Liver (tissue), 8 donors: ENCODE measurements at regions not wholly inside any gene's neighbourhood (a gene's known extent, or its start where the extent isn't known, plus 50 kb on each side); places are given as distances from the start of the nearest gene placed in this dataset.

ENCODE experiments used
- DNase-seq: peaks from one replicate; pipeline ENCODE4 v3.0.0-alpha.2; 2017; ENCODE audit warnings: low spot score
- H3K27ac ChIP-seq, 2 donors: one replicate each; pipeline ENCODE4 v1.7.0; 2013; ENCODE audit warnings: inconsistent platforms in 2 of 2, low read length in 2 of 2, control low read depth in 1 of 2, low read depth in 1 of 2, mild to moderate bottlenecking in 1 of 2
- H3K27me3 ChIP-seq, 4 donors: one replicate each; pipeline versions ENCODE4 v1.6.1 to v1.7.0; 2013; ENCODE audit warnings: low read length in 3 of 4, inconsistent platforms in 1 of 4, mild to moderate bottlenecking in 1 of 4, moderate library complexity in 1 of 4; ENCODE audit not compliant: control insufficient read depth in 4 of 4, insufficient read depth in 4 of 4
- H3K36me3 ChIP-seq, 4 donors: one replicate each; pipeline versions ENCODE4 v1.6.1 to v1.7.0; 2013; ENCODE audit warnings: low read length in 3 of 4, mild to moderate bottlenecking in 3 of 4, low read depth in 1 of 4, moderate library complexity in 1 of 4; ENCODE audit not compliant: control insufficient read depth in 4 of 4, insufficient read depth in 3 of 4
- H3K4me1 ChIP-seq, 4 donors: one replicate each; pipeline versions ENCODE4 v1.6.1 to v1.7.0; 2013; ENCODE audit warnings: low read length in 3 of 4, mild to moderate bottlenecking in 3 of 4, moderate library complexity in 1 of 4; ENCODE audit not compliant: control insufficient read depth in 4 of 4, insufficient read depth in 4 of 4
- H3K4me3 ChIP-seq, 3 donors: one replicate each; pipeline versions ENCODE4 v1.6.1 to v1.7.0; 2013; ENCODE audit warnings: low read length in 3 of 3, control low read depth in 1 of 3, low read depth in 1 of 3, mild to moderate bottlenecking in 1 of 3
- H3K9ac ChIP-seq, 2 donors: one replicate each; pipeline ENCODE4 v1.7.0; 2013; ENCODE audit warnings: low read length in 2 of 2, mild to moderate bottlenecking in 2 of 2, moderate library complexity in 2 of 2, control low read depth in 1 of 2, low read depth in 1 of 2
- H3K9me3 ChIP-seq, 4 donors: one replicate each; pipeline versions ENCODE4 v1.6.1 to v1.7.0; 2013; ENCODE audit warnings: low read length in 3 of 4; ENCODE audit not compliant: control insufficient read depth in 4 of 4
- ATF3 ChIP-seq: IDR thresholded peaks from 2 replicates; pipeline ENCODE4 v1.6.1; 2016; ENCODE audit warnings: antibody characterized with exemption
- CTCF ChIP-seq: fragments of 150-350 bp; IDR thresholded peaks from 2 replicates; pipeline ENCODE4 v1.5.1; 2017; ENCODE audit warnings: improper control_type of control experiment, low read depth, low read length; ENCODE audit not compliant: missing input control
- EGR1 ChIP-seq, 2 donors: IDR thresholded peaks; 2 replicates each; pipeline ENCODE4 v1.6.1; 2016 to 2018; ENCODE audit warnings: antibody characterized with exemption in 2 of 2, low read depth in 2 of 2
- FOXA1 ChIP-seq: IDR thresholded peaks from 2 replicates; pipeline ENCODE4 v1.6.1; 2016; ENCODE audit warnings: antibody characterized with exemption
- FOXA2 ChIP-seq: IDR thresholded peaks from 2 replicates; pipeline ENCODE4 v1.6.1; 2016; ENCODE audit warnings: antibody characterized with exemption
- GABPA ChIP-seq, 2 donors: IDR thresholded peaks in 1 of 2; conservative IDR thresholded peaks in 1 of 2; 2 replicates each; pipeline ENCODE4 v1.6.1; 2016; ENCODE audit warnings: antibody characterized with exemption in 2 of 2, mild to moderate bottlenecking in 1 of 2, moderate library complexity in 1 of 2
- HNF4A ChIP-seq, 2 donors: conservative IDR thresholded peaks; 2 replicates each; pipeline ENCODE4 v1.6.1; 2016; ENCODE audit warnings: antibody characterized with exemption in 2 of 2, mild to moderate bottlenecking in 2 of 2
- HNF4G ChIP-seq: IDR thresholded peaks from 2 replicates; pipeline ENCODE4 v1.6.1; 2016; ENCODE audit warnings: antibody characterized with exemption
- JUND ChIP-seq, 2 donors: IDR thresholded peaks; 2 replicates each; pipeline ENCODE4 v1.6.1; 2016; ENCODE audit warnings: antibody characterized with exemption in 2 of 2
- MAX ChIP-seq: IDR thresholded peaks from 2 replicates; pipeline ENCODE4 v1.6.1; 2016; ENCODE audit warnings: antibody characterized with exemption
- NR2F2 ChIP-seq: IDR thresholded peaks from 2 replicates; pipeline ENCODE4 v1.6.1; 2016; ENCODE audit warnings: antibody characterized with exemption
- RAD21 ChIP-seq, 2 donors: IDR thresholded peaks; 2 replicates each; pipeline ENCODE4 v1.6.1; 2016; ENCODE audit warnings: antibody characterized with exemption in 2 of 2, mild to moderate bottlenecking in 2 of 2
- REST ChIP-seq: IDR thresholded peaks from 2 replicates; pipeline ENCODE4 v1.6.1; 2016; ENCODE audit warnings: antibody characterized with exemption, mild to moderate bottlenecking
- SP1 ChIP-seq: IDR thresholded peaks from 2 replicates; pipeline ENCODE4 v1.6.1; 2018; ENCODE audit warnings: antibody characterized with exemption, mild to moderate bottlenecking
- TAF1 ChIP-seq: conservative IDR thresholded peaks from 2 replicates; pipeline ENCODE4 v1.6.1; 2016; ENCODE audit warnings: antibody characterized with exemption, mild to moderate bottlenecking
- YY1 ChIP-seq: IDR thresholded peaks from 2 replicates; pipeline ENCODE4 v1.6.1; 2016; ENCODE audit warnings: antibody characterized with exemption, mild to moderate bottlenecking
- ZBTB33 ChIP-seq: IDR thresholded peaks from 2 replicates; pipeline ENCODE4 v1.6.1; 2016; ENCODE audit warnings: antibody characterized with exemption
- WGBS: extraction: QIAGEN DNeasy Blood & Tissue Kit; methylation state at CpG from one replicate; pipeline ENCODE4 v1.1.7; 2013; 5-methylcytosine and 5-hydroxymethylcytosine counted together
- donor health status: healthy.
- donor health status: healthy.
- donor health status: healthy.
- donor health status: healthy.
- donor health status: healthy.

- 92% methylated on average over 4 of the region's 4 CpGs for WGBS
- H3K36me3 ChIP-seq = no peaks in the 10 kb centered on the region
- H3K4me1 ChIP-seq = peaks cover 0 to 4% (median 0%) of the 10 kb centered on the region in 4 donors
- H3K27me3 ChIP-seq = no peaks in the 10 kb centered on the region
- TF ChIP-seq ATF3 (no peak), EGR1 (IDR thresholded peaks at IDR 0.05; ENCODE audit: low read depth in 2 of 2) (no peak), MAX (no peak), JUND (IDR thresholded peaks at IDR 0.05) (no peak), ZBTB33 (no peak), REST (no peak), HNF4A (conservative IDR thresholded peaks at IDR 0.05) (no peak), YY1 (no peak), RAD21 (IDR thresholded peaks at IDR 0.05) (no peak), GABPA (IDR thresholded peaks at IDR 0.05 in 1 of 2, conservative IDR thresholded peaks at IDR 0.05 in 1 of 2) (no peak), SP1 (no peak), NR2F2 (no peak), TAF1 (no peak), CTCF (no peak), FOXA1 (no peak), FOXA2 (no peak), HNF4G (no peak)
- no peak overlapping the region for H3K9ac ChIP-seq
- H3K4me3 ChIP-seq = no peak overlapping the region
- no peak overlapping the region for H3K27ac ChIP-seq
- H3K9me3 ChIP-seq = no peaks in the 10 kb centered on the region
- no peak for DNase-seq
These were observed 536.6 kb upstream of the CAMK1G start for GRCh38 chr1:209046935-209047334.
